ENCODE measurements at regions not wholly inside any gene's neighbourhood (a gene's known extent, or its start where the extent isn't known, plus 50 kb on each side); places are given as distances from the start of the nearest gene placed in this dataset.
A peak's percentile ranks its signal among the peaks of the same experiment; 100 is the strongest.

GRCh38 chr14:100658181-100658886 is 68.4 kb upstream of the DLK1 start:
- no peak for TF ChIP-seq CTCF (IDR thresholded peaks at IDR 0.05; ENCODE audit: insufficient read depth, missing control alignments)
- DNase-seq (ENCODE audit: insufficient read length, low spot score) (no peak), FAIRE-seq (no peak)

GRCh38 chr14:100659345-100660001 is 67.2 kb upstream of the DLK1 start:
- no peak for TF ChIP-seq CTCF (IDR thresholded peaks at IDR 0.05; ENCODE audit: insufficient read depth, missing control alignments)
- FAIRE-seq = no peak
- DNase-seq (ENCODE audit: insufficient read length, low spot score) = no peak

- no peak for FAIRE-seq
- no peak for TF ChIP-seq CTCF (IDR thresholded peaks at IDR 0.05; ENCODE audit: insufficient read depth, missing control alignments)
- no peak for DNase-seq (ENCODE audit: insufficient read length, low spot score)
These were observed 66.2 kb upstream of the DLK1 start for GRCh38 chr14:100660498-100660881.

GRCh38 chr14:100660882-100661635 is 65.6 kb upstream of the DLK1 start:
- DNase-seq (ENCODE audit: insufficient read length, low spot score) (no peak), FAIRE-seq (no peak)
- no peak for TF ChIP-seq CTCF (IDR thresholded peaks at IDR 0.05; ENCODE audit: insufficient read depth, missing control alignments)

- TF ChIP-seq CTCF (IDR thresholded peaks at IDR 0.05; ENCODE audit: insufficient read depth, missing control alignments) = peak; percentile 79
- FAIRE-seq (no peak), DNase-seq (ENCODE audit: insufficient read length, low spot score) (peak; percentile 76)
These were observed 63.6 kb upstream of the DLK1 start for GRCh38 chr14:100662879-100663760.

GRCh38 chr14:100663761-100664052 is 63.0 kb upstream of the DLK1 start:
- TF ChIP-seq CTCF (IDR thresholded peaks at IDR 0.05; ENCODE audit: insufficient read depth, missing control alignments) = no peak
- no peak for FAIRE-seq
- no peak for DNase-seq (ENCODE audit: insufficient read length, low spot score)

Measured in D721Med (cell line).